CD4-positive, alpha-beta T cell treated with Interleukin-10 for 1 hour (primary cell): ENCODE measurements at regions not wholly inside any gene's neighbourhood (a gene's known extent, or its start where the extent isn't known, plus 50 kb on each side); places are given as distances from the start of the nearest gene placed in this dataset.
"Not testable (repeated sequence)": the region's sequence is repeated elsewhere in the genome, so short reads cannot be mapped to it uniquely, and the experiment has no call there.

Experiments
- DNase-seq: peaks from one replicate; pipeline ENCODE4 v3.0.0-alpha.2; 2020

GRCh38 chr16:16624367-16624766 lies 245.4 kb downstream of the NPIPA7 start:
- not testable (repeated sequence) for DNase-seq

DNA sequence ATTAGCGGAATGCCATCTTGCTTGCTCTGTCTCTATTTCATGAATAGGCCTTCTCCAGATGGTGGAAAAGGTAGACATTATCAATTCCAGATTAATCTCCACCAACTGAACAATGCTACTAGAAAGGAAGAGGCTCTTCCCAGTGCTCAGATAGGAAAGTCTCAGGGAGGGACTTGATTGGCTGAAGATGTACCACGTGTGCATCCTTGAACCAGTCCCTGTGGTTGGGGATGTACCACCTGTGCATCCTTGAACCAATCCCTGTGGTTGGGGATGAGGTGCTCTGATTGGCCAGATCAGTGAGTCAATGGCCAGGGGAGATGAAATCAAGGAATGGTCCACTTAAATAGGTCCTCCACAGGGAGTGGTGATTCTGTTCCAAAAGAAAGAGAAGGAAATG lies 246.2 kb downstream of the NPIPA7 start:
- not testable (repeated sequence) for DNase-seq

- DNase-seq = not testable (repeated sequence)
Observed at GRCh38 chr16:16627865-16628264, 248.9 kb downstream of the NPIPA7 start.

GRCh38 chr16:16638231-16638630 lies 259.3 kb downstream of the NPIPA7 start:
- DNase-seq = not testable (repeated sequence)

DNA sequence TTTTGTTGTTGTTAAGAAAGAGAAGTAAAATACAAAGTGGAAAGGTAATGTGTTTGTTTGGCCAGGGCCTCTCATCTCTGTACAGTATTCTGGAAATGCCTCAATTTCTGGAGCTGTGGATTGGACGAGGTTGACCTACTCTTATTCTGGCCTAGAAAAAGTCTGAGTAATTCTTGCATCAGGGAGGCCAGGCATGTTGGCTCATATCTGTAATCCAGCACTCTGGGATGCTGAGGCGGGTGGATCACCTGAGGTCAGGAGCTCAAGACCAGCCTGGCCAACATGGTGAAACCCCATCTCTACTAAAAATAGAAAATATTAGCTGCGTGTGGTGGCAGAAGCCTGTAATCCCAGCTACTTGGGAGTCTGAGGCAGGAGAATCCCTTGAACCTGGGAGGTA lies 259.8 kb downstream of the NPIPA7 start:
- not testable (repeated sequence) for DNase-seq

- not testable (repeated sequence) for DNase-seq
Observed at GRCh38 chr16:16643828-16644227, 264.9 kb downstream of the NPIPA7 start.

DNA sequence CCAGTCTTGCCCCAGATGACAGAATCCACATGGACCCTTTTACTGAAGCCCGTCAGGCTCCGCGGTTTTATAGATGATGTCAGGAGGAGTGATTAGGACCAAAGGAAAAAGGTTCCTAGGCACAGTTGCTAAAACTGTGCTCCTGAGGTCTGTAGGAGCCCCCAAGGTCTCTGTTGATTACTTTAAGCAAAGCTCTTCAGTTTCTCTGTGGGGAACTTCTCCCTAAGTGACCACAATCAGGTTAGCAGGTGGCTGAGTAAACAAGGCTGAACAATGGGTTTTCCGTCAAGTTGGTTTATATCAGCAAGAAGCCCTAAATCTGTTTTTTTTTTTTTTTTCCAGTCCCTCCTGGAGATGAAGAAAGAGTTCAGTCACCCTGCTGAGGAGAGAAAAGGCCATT lies 269.1 kb downstream of the NPIPA7 start:
- DNase-seq = not testable (repeated sequence)

DNA sequence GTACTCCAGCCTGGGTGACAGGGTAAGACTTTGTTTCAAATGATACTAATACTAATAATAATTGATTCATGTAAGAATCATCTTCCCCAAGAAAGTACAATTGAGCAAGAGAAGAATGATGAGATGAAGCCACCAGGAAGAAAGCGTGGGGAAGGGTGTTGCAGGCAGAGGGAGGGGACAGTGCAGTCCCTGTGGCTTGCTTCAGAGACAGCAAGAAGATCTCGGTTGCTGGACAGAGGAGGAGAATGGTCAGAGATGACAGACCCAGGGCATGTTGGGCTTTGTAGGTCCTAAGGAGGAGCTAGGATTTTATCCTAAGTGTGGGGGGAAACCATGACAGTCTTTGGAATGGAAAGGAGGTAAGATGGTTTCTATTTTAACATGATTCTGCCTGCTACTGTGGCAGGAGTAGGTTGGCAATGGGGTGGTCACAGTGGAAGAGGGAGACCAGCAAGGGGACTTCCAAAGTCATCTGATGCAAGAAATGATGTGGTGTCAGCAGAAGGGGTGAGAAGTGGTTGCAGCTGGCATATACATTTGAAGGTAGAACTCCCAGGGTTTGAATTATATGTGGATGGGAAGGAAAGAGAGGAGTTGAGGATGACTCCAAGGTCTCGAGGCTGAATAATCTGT lies 293.4 kb downstream of the NPIPA7 start:
- DNase-seq = not testable (repeated sequence)

GRCh38 chr16:16674820-16675219 lies 295.9 kb downstream of the NPIPA7 start:
- not testable (repeated sequence) for DNase-seq

DNA sequence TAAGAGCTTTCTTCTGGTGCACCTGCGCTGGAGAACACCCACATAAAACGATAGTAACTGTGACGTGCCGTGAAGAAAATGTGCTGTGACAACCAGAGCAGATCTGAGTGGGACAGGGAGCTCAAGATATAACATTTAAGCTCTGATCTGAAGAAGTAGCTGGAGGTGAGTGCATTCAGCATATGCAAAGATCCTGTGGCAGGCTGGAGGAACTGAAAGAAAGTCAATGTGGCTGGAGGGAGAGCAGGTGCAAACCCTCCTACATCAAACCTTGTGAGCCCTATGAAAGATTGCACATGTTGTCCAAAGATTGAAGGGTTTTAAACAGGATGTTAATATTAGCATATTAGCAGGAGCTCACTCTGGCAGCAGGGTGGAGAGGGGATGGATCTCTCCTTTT lies 342.9 kb downstream of the NPIPA7 start:
- not testable (repeated sequence) for DNase-seq

DNA sequence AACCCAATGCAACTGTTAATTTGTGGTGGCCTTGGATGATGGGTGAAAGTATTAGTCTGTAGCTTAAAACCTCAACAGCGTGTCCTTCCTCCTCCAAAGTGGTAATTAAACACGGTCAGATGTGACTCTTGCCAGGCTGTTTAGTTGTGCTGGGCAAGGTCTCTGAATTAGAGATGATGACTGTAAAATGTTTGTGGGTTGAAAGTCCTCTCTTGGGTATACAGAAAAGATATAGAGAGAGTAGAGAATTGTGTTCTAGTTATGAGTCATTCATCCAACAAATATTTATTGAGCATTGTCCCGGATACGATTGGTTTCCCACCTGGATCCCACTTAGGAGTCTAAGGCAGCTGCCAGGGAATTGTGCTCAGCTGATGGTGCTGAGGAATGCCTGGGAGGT lies 343.7 kb downstream of the NPIPA7 start:
- not testable (repeated sequence) for DNase-seq

DNA sequence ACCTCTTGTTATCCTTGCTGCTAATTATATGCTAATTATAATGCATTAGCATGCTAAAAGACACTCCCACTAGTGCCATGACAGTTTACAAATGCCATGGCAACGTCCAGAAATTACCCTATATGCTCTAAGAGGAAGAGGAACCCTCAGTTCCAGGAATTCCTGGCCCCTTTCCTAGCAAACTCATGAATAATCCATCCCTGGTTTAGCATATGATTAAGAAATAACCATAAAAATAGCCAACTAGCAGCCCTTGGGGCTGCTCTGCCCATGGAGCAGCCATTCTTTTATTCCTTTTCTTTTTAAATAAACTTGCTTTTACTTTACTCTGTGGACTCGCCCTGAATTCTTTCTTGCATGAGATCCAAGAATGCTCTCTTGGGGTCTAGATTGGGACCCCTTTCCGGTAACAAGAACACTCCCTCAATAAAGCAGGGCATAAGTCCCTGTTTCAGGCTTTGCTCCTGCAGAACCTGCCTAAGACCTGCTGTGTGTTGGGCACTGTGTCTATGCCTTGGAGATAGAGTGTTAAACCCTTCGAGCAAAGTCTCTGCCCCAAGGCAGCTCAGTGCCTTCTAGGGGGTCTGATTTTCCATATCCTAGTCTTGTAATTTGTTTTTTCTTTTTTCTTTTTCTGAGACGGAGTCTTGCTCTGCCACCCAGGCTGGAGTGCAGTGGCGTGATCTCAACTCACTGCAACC lies 345.0 kb downstream of the NPIPA7 start:
- not testable (repeated sequence) for DNase-seq

DNA sequence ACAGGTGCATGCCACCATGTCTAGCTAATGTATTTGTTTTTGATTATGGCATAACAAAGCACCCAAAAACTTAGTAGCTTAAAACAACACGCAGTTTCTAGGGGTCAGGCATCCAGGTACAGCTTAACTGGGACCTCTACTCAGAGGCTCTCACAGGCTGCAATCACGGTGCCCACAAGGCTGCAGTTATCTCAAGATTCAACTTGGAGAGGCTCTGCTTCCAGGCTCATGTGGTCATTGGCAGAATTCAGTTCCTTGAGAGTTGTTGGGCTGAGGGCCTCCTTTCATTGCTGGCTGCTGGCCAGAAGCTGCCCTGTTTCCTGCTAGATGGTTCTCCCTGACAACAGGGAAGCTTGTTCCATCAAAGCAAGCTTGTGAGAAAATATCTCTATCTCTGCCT lies 348.1 kb downstream of the NPIPA7 start:
- not testable (repeated sequence) for DNase-seq

DNA sequence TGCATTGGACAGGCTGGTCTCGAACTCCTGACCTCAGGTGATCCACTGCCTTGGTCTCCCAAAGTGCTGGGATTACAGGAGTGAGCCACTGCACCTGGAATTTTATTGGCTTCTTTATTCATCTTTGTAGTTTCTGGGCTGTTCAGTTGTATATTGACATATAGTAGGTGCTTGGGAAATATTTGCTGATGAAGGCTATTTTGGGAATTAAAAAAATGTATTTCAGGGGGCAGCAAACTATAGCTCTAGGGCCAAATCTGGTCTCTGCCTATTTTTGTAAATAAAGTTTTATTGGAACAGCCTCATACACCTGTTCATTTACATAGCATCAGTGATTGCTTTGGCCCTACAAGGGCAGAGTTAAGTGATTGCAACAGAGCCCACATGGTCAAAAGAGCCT lies 363.6 kb downstream of the NPIPA7 start:
- not testable (repeated sequence) for DNase-seq

GRCh38 chr16:16754992-16755667 lies 376.2 kb downstream of the NPIPA7 start:
- DNase-seq = not testable (repeated sequence)

DNA sequence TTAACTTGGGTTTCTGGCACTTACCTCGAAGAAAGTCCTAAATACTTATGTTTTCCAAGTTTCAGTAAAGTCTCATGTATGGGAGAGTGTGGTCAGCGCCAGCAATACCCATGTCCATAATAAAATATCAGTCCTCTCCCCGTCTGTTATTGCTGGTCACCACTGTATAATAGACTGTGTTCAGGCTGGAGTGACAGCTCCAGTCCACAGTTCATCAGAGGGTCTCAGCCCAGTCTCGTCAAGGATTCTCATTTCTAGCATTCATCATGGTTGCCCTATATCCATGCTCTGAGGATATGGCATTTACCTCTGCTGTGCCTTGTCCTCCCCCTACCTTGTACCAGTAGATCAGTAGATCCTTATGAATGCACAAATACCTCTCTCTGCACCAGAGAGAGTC lies 384.5 kb downstream of the NPIPA7 start:
- DNase-seq = no peak

DNA sequence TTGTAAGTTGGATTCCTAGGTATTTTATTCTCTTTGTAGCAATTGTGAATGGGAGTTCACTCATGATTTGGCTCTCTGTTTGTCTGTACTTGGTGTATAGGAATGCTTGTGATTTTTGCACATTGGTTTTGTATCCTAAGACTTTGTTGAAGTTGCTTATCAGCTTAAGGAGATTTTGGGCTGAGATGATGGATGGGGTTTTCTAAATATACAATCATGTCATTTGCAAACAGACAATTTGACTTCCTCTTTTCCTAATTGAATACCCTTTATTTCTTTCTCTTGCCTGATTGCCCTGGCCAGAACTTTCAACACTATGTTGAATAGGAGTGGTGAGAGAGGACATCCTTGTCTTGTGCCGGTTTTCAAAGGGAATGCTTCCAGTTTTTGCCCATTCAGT lies 391.8 kb downstream of the NPIPA7 start:
- not testable (repeated sequence) for DNase-seq

DNA sequence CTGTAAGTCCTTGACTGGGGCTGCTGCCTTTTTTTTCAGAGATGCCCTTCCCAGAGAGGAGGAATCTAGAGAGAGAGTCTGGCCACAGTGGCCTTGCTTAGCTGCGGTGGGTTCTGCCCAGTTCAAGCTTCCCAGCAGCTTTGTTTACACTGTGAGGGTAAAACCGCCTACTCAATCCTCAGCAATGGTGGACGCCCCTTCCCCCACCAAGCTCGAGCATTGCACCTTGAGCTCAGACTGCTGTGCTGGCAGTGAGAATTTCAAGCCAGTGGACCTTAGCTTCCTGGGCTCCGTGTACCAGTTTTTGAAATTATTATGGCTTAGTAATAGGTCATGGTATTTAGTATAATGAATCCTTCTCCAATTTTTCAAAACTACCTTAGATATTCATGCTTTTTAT lies 395.4 kb downstream of the NPIPA7 start:
- DNase-seq = no peak

- no peak for DNase-seq
Observed at GRCh38 chr16:16778332-16778731, 399.4 kb downstream of the NPIPA7 start.

DNA sequence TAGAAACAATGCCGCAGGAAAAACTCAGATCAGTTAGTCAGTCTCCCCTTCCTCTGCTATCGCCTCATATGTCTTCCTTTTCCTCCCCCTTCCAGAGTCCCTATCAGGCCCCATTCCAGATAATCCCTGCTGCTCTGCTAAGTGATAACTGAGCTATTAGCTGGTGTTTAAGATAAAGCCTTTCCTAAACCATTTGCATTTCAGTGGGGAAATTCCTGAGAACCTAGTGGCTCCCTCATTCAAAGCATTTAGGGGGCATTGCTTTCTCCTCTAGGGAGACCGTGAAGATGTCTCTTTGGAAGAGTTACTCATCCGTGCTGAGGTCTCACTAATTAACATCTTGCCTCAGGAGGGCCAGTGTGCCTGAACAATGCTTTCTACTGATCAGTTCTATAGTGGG lies 401.6 kb downstream of the NPIPA7 start:
- no peak for DNase-seq

GRCh38 chr16:16782153-16782552 lies 403.2 kb downstream of the NPIPA7 start:
- no peak for DNase-seq

DNA sequence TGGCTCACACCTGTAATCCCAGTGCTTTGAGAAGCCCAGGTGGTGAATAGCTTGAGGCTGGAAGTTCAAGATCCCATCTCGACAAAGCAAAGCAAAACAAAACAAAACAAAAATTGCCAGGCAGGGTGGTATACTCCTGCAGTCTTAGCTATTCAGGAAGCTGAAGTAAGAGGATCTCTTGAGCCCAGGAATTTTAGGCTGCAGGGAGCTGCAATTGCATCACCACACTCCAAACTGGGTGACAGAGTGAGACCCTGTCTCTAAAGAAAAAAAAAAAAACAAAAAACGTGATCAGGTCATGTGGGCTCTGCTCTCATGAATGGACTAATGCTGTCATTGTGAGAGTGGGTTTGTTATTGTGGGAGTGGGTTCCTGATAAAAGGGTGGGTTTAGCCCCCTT lies 409.1 kb downstream of the NPIPA7 start:
- DNase-seq = no peak

DNA sequence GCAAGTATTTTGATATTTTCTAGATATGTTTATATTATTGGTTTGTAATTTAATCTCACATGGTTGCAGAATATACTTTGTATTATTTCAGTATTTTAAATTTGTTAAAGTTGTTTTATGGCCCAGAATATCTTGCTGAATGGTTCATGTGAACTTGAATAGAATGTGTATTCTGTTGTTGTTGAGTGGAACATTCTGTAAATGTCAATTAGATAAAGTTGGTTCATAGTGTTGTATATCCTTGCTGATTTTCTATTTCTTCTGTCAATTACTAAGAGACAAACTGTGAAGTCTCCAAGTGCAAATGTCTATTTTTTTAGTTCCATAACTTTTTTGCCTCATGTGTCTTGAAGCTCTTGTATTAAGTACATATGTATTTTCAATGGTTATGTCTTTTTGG lies 411.7 kb downstream of the NPIPA7 start:
- DNase-seq = no peak

- DNase-seq = no peak
Observed at GRCh38 chr16:16791051-16791450, 412.1 kb downstream of the NPIPA7 start.
